H9 (cell line): ENCODE measurements at regions not wholly inside any gene's neighbourhood (a gene's known extent, or its start where the extent isn't known, plus 50 kb on each side); places are given as distances from the start of the nearest gene placed in this dataset.

Source experiments
- DNase-seq: peaks from one replicate; pipeline ENCODE4 v3.0.0-alpha.2; 2017
- H2AFZ ChIP-seq: one replicate; pipeline ENCODE4 v1.6.1; 2013; ENCODE audit warnings: mild to moderate bottlenecking, low read length, control low read depth, moderate library complexity
- H2AK5ac ChIP-seq: 2 replicates; pipeline ENCODE4 v1.6.1; 2013; ENCODE audit warnings: low read length, control low read depth, mixed read lengths; ENCODE audit not compliant: insufficient read length
- H2BK120ac ChIP-seq: one replicate; pipeline ENCODE4 v1.6.1; 2013; ENCODE audit warnings: low read depth, mild to moderate bottlenecking, low read length, control low read depth, inconsistent platforms; ENCODE audit not compliant: poor library complexity, severe bottlenecking
- H2BK12ac ChIP-seq: 2 replicates; pipeline ENCODE4 v1.6.1; 2013; ENCODE audit warnings: low read length, control low read depth, mixed read lengths, low read depth; ENCODE audit not compliant: insufficient read length
- H2BK15ac ChIP-seq: 2 replicates; pipeline ENCODE4 v1.6.1; 2013; ENCODE audit warnings: low read depth, low read length, control low read depth
- H2BK20ac ChIP-seq: one replicate; pipeline ENCODE4 v1.6.1; 2013; ENCODE audit warnings: low read depth, mild to moderate bottlenecking, low read length, control low read depth, inconsistent platforms; ENCODE audit not compliant: poor library complexity, severe bottlenecking
- H2BK5ac ChIP-seq: 2 replicates; pipeline ENCODE4 v1.6.1; 2013; ENCODE audit warnings: low read length, control low read depth, mixed read lengths; ENCODE audit not compliant: insufficient read length
- H3K14ac ChIP-seq: 2 replicates; pipeline ENCODE4 v1.6.1; 2013; ENCODE audit warnings: low read length, control low read depth; ENCODE audit not compliant: insufficient read depth
- H3K18ac ChIP-seq: 2 replicates; pipeline ENCODE4 v1.6.1; 2013; ENCODE audit warnings: low read depth, mild to moderate bottlenecking, mixed read lengths, low read length, control low read depth; ENCODE audit not compliant: insufficient read length
- H3K23ac ChIP-seq: 2 replicates; pipeline ENCODE4 v1.6.1; 2013; ENCODE audit warnings: low read length, control low read depth, mixed read lengths, low read depth; ENCODE audit not compliant: insufficient read length
- H3K23me2 ChIP-seq: 2 replicates; pipeline ENCODE4 v1.6.1; 2013; ENCODE audit warnings: low read depth, mild to moderate bottlenecking, mixed read lengths, low read length, control low read depth; ENCODE audit not compliant: insufficient read length, poor library complexity, severe bottlenecking
- H3K27ac ChIP-seq: 2 replicates; pipeline ENCODE4 v1.5.1; 2013; ENCODE audit warnings: low read length, control low read depth, mixed read lengths, low read depth; ENCODE audit not compliant: insufficient read length
- H3K27me3 ChIP-seq: 2 replicates; pipeline ENCODE4 v1.6.1; 2013; ENCODE audit warnings: low read length, control low read depth, inconsistent platforms; ENCODE audit not compliant: insufficient read depth
- H3K4ac ChIP-seq: 2 replicates; pipeline ENCODE4 v1.6.1; 2013; ENCODE audit warnings: low read depth, mild to moderate bottlenecking, control low read depth, inconsistent platforms, low read length, moderate library complexity
- H3K4me1 ChIP-seq: 2 replicates; pipeline ENCODE4 v1.6.1; 2013; ENCODE audit warnings: low read length, control low read depth, inconsistent platforms; ENCODE audit not compliant: insufficient read depth
- H3K4me2 ChIP-seq: 2 replicates; pipeline ENCODE4 v1.6.1; 2013; ENCODE audit warnings: low read length, control low read depth, mixed read lengths; ENCODE audit not compliant: insufficient read length, insufficient read depth
- H3K56ac ChIP-seq: 2 replicates; pipeline ENCODE4 v1.6.1; 2013; ENCODE audit warnings: low read depth, mild to moderate bottlenecking, mixed read lengths, low read length, control low read depth; ENCODE audit not compliant: insufficient read length
- H3K79me1 ChIP-seq: 2 replicates; pipeline ENCODE4 v1.6.1; 2013; ENCODE audit warnings: low read depth, mild to moderate bottlenecking, moderate library complexity, low read length, control low read depth, inconsistent platforms; ENCODE audit not compliant: insufficient read depth, poor library complexity, severe bottlenecking
- H3K79me2 ChIP-seq: 2 replicates; pipeline ENCODE4 v1.6.1; 2013; ENCODE audit warnings: low read length, control low read depth, inconsistent platforms; ENCODE audit not compliant: insufficient read depth
- H3K9ac ChIP-seq: 2 replicates; pipeline ENCODE4 v1.6.1; 2013; ENCODE audit warnings: low read length, control low read depth, mixed read lengths; ENCODE audit not compliant: insufficient read length; ENCODE audit errors: extremely low read depth
- H3K9me3 ChIP-seq: one replicate; pipeline ENCODE4 v1.6.1; 2013; ENCODE audit warnings: low read depth, low read length, inconsistent platforms; ENCODE audit not compliant: control insufficient read depth
- H3T11ph ChIP-seq: one replicate; pipeline ENCODE4 v1.6.1; 2013; ENCODE audit warnings: mild to moderate bottlenecking, low read length, control low read depth, inconsistent platforms
- H4K20me1 ChIP-seq: one replicate; pipeline ENCODE4 v1.6.1; 2013; ENCODE audit not compliant: control insufficient read depth, insufficient read length, insufficient read depth
- H4K5ac ChIP-seq: 2 replicates; pipeline ENCODE4 v1.6.1; 2013; ENCODE audit warnings: low read depth, mild to moderate bottlenecking, mixed read lengths, low read length, control low read depth; ENCODE audit not compliant: insufficient read length
- H4K8ac ChIP-seq: replicated peaks from 2 replicates; pipeline ENCODE4 v1.6.1; 2013; ENCODE audit warnings: low read length, control low read depth, mixed read lengths, low read depth; ENCODE audit not compliant: insufficient read length
- H4K91ac ChIP-seq: 2 replicates; pipeline ENCODE4 v1.6.1; 2013; ENCODE audit warnings: low read depth, mild to moderate bottlenecking, moderate library complexity, mixed read lengths, low read length, control low read depth; ENCODE audit not compliant: insufficient read length
- H3K27ac Mint-ChIP-seq, 3 experiments: 2 replicates in 2 of 3; 3 replicates in 1 of 3; pipeline ENCODE4 v1.8.0; 2020 to 2021; ENCODE audit warnings: mixed read lengths in 3 of 3, mild to moderate bottlenecking in 1 of 3, moderate library complexity in 1 of 3
- H3K27me3 Mint-ChIP-seq: 2 replicates; pipeline ENCODE4 v1.8.0; 2021; ENCODE audit warnings: low read depth, mild to moderate bottlenecking, moderate library complexity, mixed read lengths
- H3K36me3 Mint-ChIP-seq, 3 experiments: 2 replicates in 2 of 3; 3 replicates in 1 of 3; pipeline ENCODE4 v1.8.0; 2020 to 2021; ENCODE audit warnings: low read depth in 3 of 3, mixed read lengths in 3 of 3; ENCODE audit not compliant: insufficient read depth in 1 of 3
- H3K4me1 Mint-ChIP-seq, 2 experiments: 2 replicates each; pipeline ENCODE4 v1.8.0; 2020; ENCODE audit warnings: mixed read lengths in 2 of 2
- H3K4me3 Mint-ChIP-seq, 2 experiments: 2 replicates in 1 of 2; 3 replicates in 1 of 2; pipeline ENCODE4 v1.8.0; 2020 to 2021; ENCODE audit warnings: mild to moderate bottlenecking in 2 of 2, mixed read lengths in 2 of 2, moderate library complexity in 1 of 2
- H3K9me3 Mint-ChIP-seq, 2 experiments: 2 replicates in 1 of 2; 3 replicates in 1 of 2; pipeline ENCODE4 v1.8.0; 2020; ENCODE audit warnings: mild to moderate bottlenecking in 2 of 2, mixed read lengths in 2 of 2, moderate library complexity in 1 of 2
- CTCF ChIP-seq: fragments of 200-600 bp; sonication (generic); conservative IDR thresholded peaks from 3 replicates; pipeline ENCODE4 v1.8.0; 2021; ENCODE audit warnings: antibody characterized with exemption, mild to moderate bottlenecking
- WGBS: extraction: QIAGEN DNeasy Blood & Tissue Kit; methylation state at CpG from one replicate; pipeline ENCODE4 v1.1.7; 2013; ENCODE audit warnings: missing lambda C conversion rate, low lambda C conversion rate, mixed read lengths; ENCODE audit not compliant: insufficient read length; ENCODE audit errors: extremely low coverage; 5-methylcytosine and 5-hydroxymethylcytosine counted together

GRCh38 chr5:98144710-98145109, 628.8 kb upstream of the RGMB start:
- H3K4me2 ChIP-seq = no peak overlapping the region
- WGBS = no CpG with 5 or more reads among the region's 2 CpGs

More at GRCh38 chr5:98144710-98145109, 628.8 kb upstream of the RGMB start:
- Mint-ChIP-seq H3K4me1 (no peaks in the 10 kb centered on the region), H3K27ac (no peak overlapping the region), H3K4me3 (no peak overlapping the region), H3K27me3 (no peaks in the 10 kb centered on the region), H3K36me3 (peaks cover 0 to 5% (median 1%) of the 10 kb centered on the region in 3 experiments; a peak in 2 of 7 replicates), H3K9me3 (peaks cover 4 to 5% of the 10 kb centered on the region in 2 experiments; a peak in 3 of 5 replicates)
- Histone ChIP-seq H4K20me1 (no peaks in the 10 kb centered on the region), H3K23ac (no peak overlapping the region), H3K14ac (no peak overlapping the region), H2BK15ac (no peak overlapping the region), H3K79me1 (no peaks in the 10 kb centered on the region), H2AFZ (no peak overlapping the region), H3T11ph (no peak overlapping the region), H3K23me2 (no peaks in the 10 kb centered on the region), H4K8ac (no peak overlapping the region), H3K27ac (no peak overlapping the region), H2BK12ac (no peak overlapping the region), H2BK5ac (no peak overlapping the region), H3K9me3 (no peaks in the 10 kb centered on the region), H3K9ac (no peak overlapping the region), H3K79me2 (no peaks in the 10 kb centered on the region), H2AK5ac (no peak overlapping the region), H3K18ac (no peak overlapping the region), H3K56ac (no peak overlapping the region), H3K4me1 (no peaks in the 10 kb centered on the region), H2BK20ac (no peak overlapping the region), H3K4ac (no peak overlapping the region), H4K91ac (no peak overlapping the region), H3K27me3 (no peaks in the 10 kb centered on the region), H2BK120ac (no peak overlapping the region), H4K5ac (no peak overlapping the region)
- DNase-seq = no peak
- no peak for TF ChIP-seq CTCF
